ENCODE measurements at regions not wholly inside any gene's neighbourhood (a gene's known extent, or its start where the extent isn't known, plus 50 kb on each side); places are given as distances from the start of the nearest gene placed in this dataset.
A peak's percentile ranks its signal among the peaks of the same experiment; 100 is the strongest.

- no peak for DNase-seq (ENCODE audit: low read depth)
Observed at GRCh38 chr14:87879389-87879788, 113.6 kb downstream of the GALC start.

GRCh38 chr14:87878959-87879358, 114.0 kb downstream of the GALC start:
- no peak for DNase-seq (ENCODE audit: low read depth)

GRCh38 chr14:87877877-87878276, 115.1 kb downstream of the GALC start:
- no peak for DNase-seq (ENCODE audit: low read depth)

- no peak for DNase-seq (ENCODE audit: low read depth)
Observed at GRCh38 chr14:87874676-87875075, 118.3 kb downstream of the GALC start.

- DNase-seq (ENCODE audit: low read depth): no peak
Observed at GRCh38 chr14:87873741-87874140, 119.2 kb downstream of the GALC start.

- peak; percentile 13 for DNase-seq (ENCODE audit: low read depth)
Observed at GRCh38 chr14:87869619-87870583, 123.1 kb downstream of the GALC start.

- DNase-seq (ENCODE audit: low read depth): no peak
Observed at GRCh38 chr14:87868920-87869319, 124.1 kb downstream of the GALC start.

- no peak for DNase-seq (ENCODE audit: low read depth)
Observed at GRCh38 chr14:87866116-87866515, 126.9 kb downstream of the GALC start.

GRCh38 chr14:87864356-87865270, 128.4 kb downstream of the GALC start:
- DNase-seq (ENCODE audit: low read depth): no peak

- no peak for DNase-seq (ENCODE audit: low read depth)
Observed at GRCh38 chr14:87863047-87863446, 129.9 kb downstream of the GALC start.

GRCh38 chr14:87852107-87852506, 140.9 kb downstream of the GALC start:
- no peak for DNase-seq (ENCODE audit: low read depth)

- no peak for DNase-seq (ENCODE audit: low read depth)
Observed at GRCh38 chr14:87851190-87851589, 141.8 kb downstream of the GALC start.

GRCh38 chr14:87847216-87847755, 145.7 kb downstream of the GALC start:
- DNase-seq (ENCODE audit: low read depth): no peak

GRCh38 chr14:87840906-87841305, 152.1 kb downstream of the GALC start:
- no peak for DNase-seq (ENCODE audit: low read depth)

GRCh38 chr14:87838931-87839330, 154.1 kb downstream of the GALC start:
- DNase-seq (ENCODE audit: low read depth): no peak

GRCh38 chr14:87837296-87837695, 155.7 kb downstream of the GALC start:
- no peak for DNase-seq (ENCODE audit: low read depth)

GRCh38 chr14:87834594-87834993, 158.4 kb downstream of the GALC start:
- DNase-seq (ENCODE audit: low read depth): no peak

- DNase-seq (ENCODE audit: low read depth): no peak
Observed at GRCh38 chr14:87833026-87833425, 160.0 kb downstream of the GALC start.

- DNase-seq (ENCODE audit: low read depth): no peak
Observed at GRCh38 chr14:87830443-87831096, 162.4 kb downstream of the GALC start.

GRCh38 chr14:87829543-87829942, 163.4 kb downstream of the GALC start:
- no peak for DNase-seq (ENCODE audit: low read depth)

- no peak for DNase-seq (ENCODE audit: low read depth)
Observed at GRCh38 chr14:87824266-87824665, 168.7 kb downstream of the GALC start.

- no peak for DNase-seq (ENCODE audit: low read depth)
Observed at GRCh38 chr14:87816416-87816815, 176.6 kb downstream of the GALC start.

Measured in non-pigmented ciliary epithelial cell (primary cell).